Esophagus mucosa (tissue), 1 donor: ENCODE measurements at regions not wholly inside any gene's neighbourhood (a gene's known extent, or its start where the extent isn't known, plus 50 kb on each side); places are given as distances from the start of the nearest gene placed in this dataset.

Source experiments
- ATAC-seq: fragments of 200-7000 bp; cut with Tn5 transposase; one replicate; pipeline ENCODE4 v1.9.1; 2020
- donor health status: DM: yes; HTN: yes; CAD: no.

- ATAC-seq, result no peak
Measured at GRCh38 chr11:103668859-103669258, 367.6 kb upstream of the DDI1 start.

- no peak for ATAC-seq
Measured at GRCh38 chr11:103671143-103671651, 365.2 kb upstream of the DDI1 start.

- no peak for ATAC-seq
Measured at GRCh38 chr11:103673773-103674172, 362.7 kb upstream of the DDI1 start.

- ATAC-seq, result no peak
Measured at GRCh38 chr11:103676413-103676812, 360.0 kb upstream of the DDI1 start.

GRCh38 chr11:103680826-103681225 is 355.6 kb upstream of the DDI1 start:
- no peak for ATAC-seq

- no peak for ATAC-seq
Measured at GRCh38 chr11:103681855-103682254, 354.6 kb upstream of the DDI1 start.

GRCh38 chr11:103682318-103683184 is 353.9 kb upstream of the DDI1 start:
- ATAC-seq, result peak; percentile 93

GRCh38 chr11:103683576-103683975 is 352.9 kb upstream of the DDI1 start:
- ATAC-seq, result no peak

- no peak for ATAC-seq
Measured at GRCh38 chr11:103688924-103689323, 347.5 kb upstream of the DDI1 start.

- ATAC-seq, result no peak
Measured at GRCh38 chr11:103690356-103690755, 346.1 kb upstream of the DDI1 start.

- no peak for ATAC-seq
Measured at GRCh38 chr11:103696123-103696522, 340.3 kb upstream of the DDI1 start.

- ATAC-seq, result no peak
Measured at GRCh38 chr11:103699216-103699615, 337.2 kb upstream of the DDI1 start.

GRCh38 chr11:103699656-103700055 is 336.8 kb upstream of the DDI1 start:
- ATAC-seq, result no peak

- ATAC-seq, result no peak
Measured at GRCh38 chr11:103700622-103701021, 335.8 kb upstream of the DDI1 start.

- no peak for ATAC-seq
Measured at GRCh38 chr11:103703437-103703836, 333.0 kb upstream of the DDI1 start.

- ATAC-seq, result no peak
Measured at GRCh38 chr11:103703954-103704353, 332.5 kb upstream of the DDI1 start.

- no peak for ATAC-seq
Measured at GRCh38 chr11:103705642-103706041, 330.8 kb upstream of the DDI1 start.

GRCh38 chr11:103709371-103709770 is 327.1 kb upstream of the DDI1 start:
- no peak for ATAC-seq

- ATAC-seq, result no peak
Measured at GRCh38 chr11:103714246-103714645, 322.2 kb upstream of the DDI1 start.

- no peak for ATAC-seq
Measured at GRCh38 chr11:103716363-103716762, 320.1 kb upstream of the DDI1 start.

GRCh38 chr11:103727262-103727661 is 309.2 kb upstream of the DDI1 start:
- ATAC-seq, result no peak

- no peak for ATAC-seq
Measured at GRCh38 chr11:103729617-103730016, 306.8 kb upstream of the DDI1 start.

- no peak for ATAC-seq
Measured at GRCh38 chr11:103730131-103730940, 306.1 kb upstream of the DDI1 start.

GRCh38 chr11:103731670-103732069 is 304.8 kb upstream of the DDI1 start:
- peak; percentile 26 for ATAC-seq
